ENCODE measurements at regions not wholly inside any gene's neighbourhood (a gene's known extent, or its start where the extent isn't known, plus 50 kb on each side); places are given as distances from the start of the nearest gene placed in this dataset.

- TF ChIP-seq CTCF (IDR thresholded peaks at IDR 0.05; ENCODE audit: low read depth, low read length) (no peak), EZH2phosphoT487 (IDR thresholded peaks at IDR 0.05; ENCODE audit: low read depth) (no peak)
These were observed 434.5 kb downstream of the PREX1 start for GRCh38 chr20:48393311-48393685.
